Activated CD4-positive, alpha-beta memory T cell treated with anti-CD3 and anti-CD28 coated beads, Interleukin-2, amount 10 ng/mL, durations not matched to agents 7 days and 5 days (primary cell): ENCODE measurements at regions not wholly inside any gene's neighbourhood (a gene's known extent, or its start where the extent isn't known, plus 50 kb on each side); places are given as distances from the start of the nearest gene placed in this dataset.

ENCODE experiments used
- CTCF ChIA-PET: fragments of 350-600 bp; sonication (Branson Sonifier 250); formaldehyde crosslinking; loops from one replicate; lab custom pipeline; 2021; ENCODE audit warnings: antibody characterized with exemption, inconsistent platforms; lab: Charles Lee
- POLR2A ChIA-PET: fragments of 350-600 bp; sonication (Branson Sonifier 250); formaldehyde crosslinking; loops from one replicate; lab custom pipeline; 2021; ENCODE audit warnings: antibody characterized with exemption; lab: Charles Lee
- DNase-seq: peaks from one replicate; pipeline ENCODE4 v3.0.0-alpha.2; 2020
- H3K27ac Mint-ChIP-seq: one replicate; pipeline ENCODE4 v1.8.0; 2021; ENCODE audit warnings: mild to moderate bottlenecking, mixed read lengths
- H3K27me3 Mint-ChIP-seq: one replicate; pipeline ENCODE4 v1.8.0; 2021; ENCODE audit warnings: mixed read lengths
- H3K36me3 Mint-ChIP-seq: one replicate; pipeline ENCODE4 v1.8.0; 2021; ENCODE audit warnings: low read depth, mixed read lengths
- H3K4me1 Mint-ChIP-seq: one replicate; pipeline ENCODE4 v1.8.0; 2021; ENCODE audit warnings: mixed read lengths
- H3K4me3 Mint-ChIP-seq: one replicate; pipeline ENCODE4 v1.8.0; 2021; ENCODE audit warnings: mild to moderate bottlenecking, mixed read lengths
- H3K9me3 Mint-ChIP-seq: one replicate; pipeline ENCODE4 v1.8.0; 2021; ENCODE audit warnings: mixed read lengths

DNA sequence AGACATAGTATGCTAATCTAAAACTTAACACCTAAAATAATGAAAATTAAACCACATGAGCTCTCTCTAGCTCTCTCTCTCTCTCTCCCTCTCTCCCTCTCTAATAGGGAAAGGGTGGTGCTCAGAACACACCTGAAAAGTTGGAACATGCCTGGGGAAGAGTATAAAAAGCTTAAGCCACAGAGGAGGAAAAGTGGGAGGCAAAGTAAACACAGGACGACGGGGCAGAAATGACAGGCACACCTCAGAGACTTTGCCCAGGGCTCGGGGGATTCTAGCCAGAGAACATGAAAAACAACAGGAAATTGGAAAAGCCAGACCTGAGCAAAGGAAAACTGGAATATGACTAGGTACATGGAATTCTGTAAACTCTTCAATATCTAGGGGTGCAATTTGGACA is 666.1 kb downstream of the BCL11A start:
- H3K4me3 Mint-ChIP-seq: no peak overlapping the region
- no peaks in the 10 kb centered on the region for H3K9me3 Mint-ChIP-seq
- peaks cover 7% of the 10 kb centered on the region for H3K4me1 Mint-ChIP-seq
- ChIA-PET POLR2A (no interaction called here), CTCF (no interaction called here)
- peaks cover 8% of the 10 kb centered on the region for H3K27me3 Mint-ChIP-seq
- H3K27ac Mint-ChIP-seq: no peak overlapping the region
- no peaks in the 10 kb centered on the region for H3K36me3 Mint-ChIP-seq
- no peak for DNase-seq

GRCh38 chr2:59886759-59887158 is 666.7 kb downstream of the BCL11A start:
- Mint-ChIP-seq H3K4me1 (peaks cover 7% of the 10 kb centered on the region), H3K36me3 (no peaks in the 10 kb centered on the region), H3K27me3 (peaks cover 8% of the 10 kb centered on the region), H3K9me3 (no peaks in the 10 kb centered on the region), H3K4me3 (no peak overlapping the region), H3K27ac (no peak overlapping the region)
- DNase-seq: no peak
- POLR2A ChIA-PET: no interaction called here
- CTCF ChIA-PET: no interaction called here

DNA sequence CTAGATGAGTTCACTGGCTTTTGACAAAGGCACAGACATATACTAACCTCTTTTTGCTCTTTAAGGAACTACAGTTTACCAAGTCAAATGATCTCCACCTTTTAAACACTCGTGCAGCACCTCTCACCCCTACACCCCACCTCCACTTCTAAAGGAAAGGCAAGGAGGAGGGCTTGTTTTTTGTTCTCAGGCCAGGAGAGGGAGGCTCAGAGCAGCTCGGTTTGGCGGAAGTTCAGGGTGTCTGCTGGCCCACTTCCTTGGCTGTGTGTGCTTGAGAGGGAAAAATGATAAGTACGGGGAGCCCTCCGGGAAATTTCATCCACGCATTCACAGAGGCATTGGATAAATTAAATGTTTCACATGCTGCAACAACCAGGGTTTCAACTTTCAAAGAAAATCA is 667.9 kb downstream of the BCL11A start:
- H3K27ac Mint-ChIP-seq: no peak overlapping the region
- POLR2A ChIA-PET: no interaction called here
- H3K27me3 Mint-ChIP-seq: peaks cover 8% of the 10 kb centered on the region
- H3K9me3 Mint-ChIP-seq: no peaks in the 10 kb centered on the region
- H3K36me3 Mint-ChIP-seq: no peaks in the 10 kb centered on the region
- no peak overlapping the region for H3K4me3 Mint-ChIP-seq
- CTCF ChIA-PET: no interaction called here
- peaks cover 7% of the 10 kb centered on the region for H3K4me1 Mint-ChIP-seq
- no peak for DNase-seq

DNA sequence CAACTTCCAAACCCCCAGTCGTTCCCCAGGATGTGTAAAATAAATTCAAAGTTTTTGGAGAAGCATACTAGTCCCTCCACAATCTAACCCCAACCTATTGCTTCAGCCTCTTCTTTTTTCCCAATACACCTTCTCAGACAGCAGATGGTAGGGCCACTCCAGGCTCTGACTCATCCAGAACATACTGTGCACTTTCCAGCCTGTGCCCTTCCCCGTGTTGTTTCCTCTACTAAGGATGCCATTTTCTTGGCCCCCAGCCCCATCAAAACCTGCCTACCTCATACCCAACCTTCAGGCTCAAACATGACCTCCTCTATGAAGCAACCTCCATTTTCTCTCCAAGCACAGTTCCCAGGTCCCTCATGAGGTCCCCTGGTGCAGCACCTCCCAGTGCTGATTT is 669.3 kb downstream of the BCL11A start:
- Mint-ChIP-seq H3K27ac (no peak overlapping the region), H3K4me1 (peaks cover 7% of the 10 kb centered on the region)
- POLR2A ChIA-PET: no interaction called here

GRCh38 chr2:59882822-59883221 is 670.6 kb downstream of the BCL11A start:
- CTCF ChIA-PET: no interaction called here
- no peak for DNase-seq
- Mint-ChIP-seq H3K36me3 (no peaks in the 10 kb centered on the region), H3K4me1 (peaks cover 5% of the 10 kb centered on the region), H3K9me3 (no peaks in the 10 kb centered on the region), H3K27ac (no peak overlapping the region), H3K27me3 (peaks cover 6% of the 10 kb centered on the region), H3K4me3 (no peak overlapping the region)
- POLR2A ChIA-PET: no interaction called here

More for the DNA sequence above, 669.3 kb downstream of the BCL11A start:
- Mint-ChIP-seq H3K27me3 (peaks cover 8% of the 10 kb centered on the region), H3K9me3 (no peaks in the 10 kb centered on the region), H3K36me3 (no peaks in the 10 kb centered on the region), H3K4me3 (no peak overlapping the region)
- no peak for DNase-seq
- CTCF ChIA-PET: no interaction called here

DNA sequence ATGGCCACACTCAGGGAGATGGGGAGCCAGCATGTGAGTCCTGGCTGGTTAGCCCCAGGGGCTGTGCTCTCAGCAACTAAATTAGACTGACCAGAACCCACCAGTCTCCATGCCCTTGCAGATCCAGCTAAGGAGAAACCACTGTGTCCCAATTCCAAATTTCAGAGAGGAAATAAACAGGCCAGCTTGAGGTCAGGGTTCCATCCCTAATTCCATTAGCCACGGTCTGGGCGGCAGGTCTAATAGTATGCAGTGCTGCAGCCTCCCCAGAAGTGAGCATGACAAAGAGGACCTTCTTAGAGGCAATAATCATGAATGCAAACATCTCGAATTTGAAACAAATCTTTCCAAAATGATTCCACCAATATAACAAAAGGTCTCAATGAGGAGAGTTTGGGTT is 671.2 kb downstream of the BCL11A start:
- ChIA-PET CTCF (no interaction called here), POLR2A (no interaction called here)
- peaks cover under 1% of the 10 kb centered on the region for H3K27me3 Mint-ChIP-seq
- H3K4me3 Mint-ChIP-seq: no peak overlapping the region
- no peak for DNase-seq
- no peak overlapping the region for H3K27ac Mint-ChIP-seq
- H3K4me1 Mint-ChIP-seq: peaks cover under 1% of the 10 kb centered on the region
- H3K36me3 Mint-ChIP-seq: no peaks in the 10 kb centered on the region
- no peaks in the 10 kb centered on the region for H3K9me3 Mint-ChIP-seq

GRCh38 chr2:59881218-59881617 is 672.2 kb downstream of the BCL11A start:
- no peak for DNase-seq
- no peaks in the 10 kb centered on the region for H3K4me1 Mint-ChIP-seq
- ChIA-PET POLR2A (no interaction called here), CTCF (no interaction called here)
- no peaks in the 10 kb centered on the region for H3K9me3 Mint-ChIP-seq
- no peaks in the 10 kb centered on the region for H3K27me3 Mint-ChIP-seq
- H3K27ac Mint-ChIP-seq: no peak overlapping the region
- H3K4me3 Mint-ChIP-seq: no peak overlapping the region
- no peaks in the 10 kb centered on the region for H3K36me3 Mint-ChIP-seq

DNA sequence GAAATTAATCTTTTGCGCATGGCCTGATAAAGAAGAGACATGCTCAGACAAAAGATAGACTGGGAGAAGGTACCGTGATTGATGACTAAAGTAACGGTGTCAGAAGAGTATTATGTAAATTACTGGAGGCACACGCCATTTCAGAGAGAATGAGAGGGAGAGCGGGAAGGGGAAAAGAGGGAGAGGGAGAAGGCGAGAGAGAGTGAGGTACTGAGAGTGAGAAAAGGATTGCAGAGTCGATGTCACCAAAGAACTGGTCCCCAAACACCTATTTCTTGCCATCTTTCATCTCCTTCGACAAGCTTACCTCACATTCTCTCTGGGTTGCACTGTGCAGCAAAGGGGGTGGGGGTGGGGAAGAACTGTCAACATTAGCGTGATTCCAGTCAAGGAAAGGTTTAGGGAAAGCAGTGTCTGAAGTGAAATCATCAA is 673.7 kb downstream of the BCL11A start:
- no peak for DNase-seq
- ChIA-PET POLR2A (no interaction called here), CTCF (no interaction called here)
- Mint-ChIP-seq H3K4me3 (no peak overlapping the region), H3K4me1 (no peaks in the 10 kb centered on the region), H3K27ac (no peak overlapping the region), H3K36me3 (no peaks in the 10 kb centered on the region), H3K27me3 (no peaks in the 10 kb centered on the region), H3K9me3 (no peaks in the 10 kb centered on the region)

DNA sequence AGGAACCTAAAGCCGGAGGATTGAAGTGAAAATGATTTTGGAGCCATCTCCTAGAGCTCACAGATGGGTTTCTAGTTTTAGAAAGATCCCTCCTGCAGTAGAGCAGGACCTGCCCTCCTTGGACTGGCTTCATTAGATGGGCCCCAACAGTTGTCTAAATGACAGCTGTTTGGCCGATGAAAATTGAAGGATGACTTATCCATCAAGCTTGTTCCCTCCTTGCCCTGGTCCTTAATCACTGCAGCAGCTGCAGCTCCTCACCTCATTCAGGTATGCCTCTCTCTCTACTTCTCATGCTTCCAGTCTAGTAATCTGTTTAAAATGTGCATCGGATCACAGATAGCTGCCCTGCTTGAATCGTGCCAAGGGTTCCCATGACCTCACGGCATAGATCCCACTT is 677.6 kb downstream of the BCL11A start:
- Mint-ChIP-seq H3K4me1 (no peaks in the 10 kb centered on the region), H3K36me3 (no peaks in the 10 kb centered on the region), H3K27me3 (no peaks in the 10 kb centered on the region), H3K27ac (no peak overlapping the region), H3K4me3 (no peak overlapping the region), H3K9me3 (no peaks in the 10 kb centered on the region)
- CTCF ChIA-PET: no interaction called here
- POLR2A ChIA-PET: no interaction called here
- DNase-seq: no peak

DNA sequence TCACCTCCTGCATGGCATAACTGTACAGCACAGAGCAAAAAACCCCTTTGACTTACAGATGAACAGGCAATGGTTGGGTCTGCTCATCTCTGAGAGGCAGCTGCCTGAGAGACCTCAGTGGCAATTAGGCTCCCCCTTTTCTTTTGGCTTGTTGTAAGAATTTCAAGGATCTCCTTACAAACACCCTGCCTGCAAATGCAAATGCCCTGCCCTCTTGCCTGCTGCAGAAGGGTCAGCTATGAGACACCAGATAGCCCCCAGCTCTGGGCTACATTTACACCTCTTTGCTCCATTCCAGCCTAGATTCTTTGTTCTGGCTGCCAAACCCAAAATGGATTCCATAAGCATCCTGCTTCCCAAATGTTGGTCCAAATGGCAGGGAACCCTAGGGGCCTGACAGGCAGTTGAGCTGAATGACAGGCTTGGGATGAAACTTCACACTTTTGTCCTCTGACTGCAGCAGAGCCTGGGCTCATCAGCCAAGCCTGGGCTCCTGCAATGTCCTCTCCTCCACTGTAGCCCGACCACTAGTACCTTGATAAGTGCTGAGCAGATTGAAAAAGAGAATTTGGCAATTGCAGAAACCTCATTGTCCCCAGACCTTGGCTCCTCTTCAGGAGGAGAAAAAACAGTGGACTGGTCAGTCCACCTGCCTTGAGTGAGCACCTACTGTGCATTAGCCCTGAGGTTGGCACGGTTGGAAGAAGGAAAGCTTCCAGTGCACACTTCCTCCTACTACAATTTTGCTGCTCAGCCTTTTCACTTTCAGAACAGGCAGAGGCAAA is 678.3 kb downstream of the BCL11A start:
- Mint-ChIP-seq H3K4me3 (no peak overlapping the region), H3K27me3 (no peaks in the 10 kb centered on the region), H3K27ac (no peak overlapping the region), H3K9me3 (no peaks in the 10 kb centered on the region), H3K36me3 (no peaks in the 10 kb centered on the region), H3K4me1 (no peaks in the 10 kb centered on the region)
- CTCF ChIA-PET: no interaction called here
- DNase-seq: no peak
- POLR2A ChIA-PET: no interaction called here

GRCh38 chr2:59874361-59874760 is 679.1 kb downstream of the BCL11A start:
- Mint-ChIP-seq H3K27ac (no peak overlapping the region), H3K27me3 (no peaks in the 10 kb centered on the region), H3K9me3 (no peaks in the 10 kb centered on the region), H3K36me3 (no peaks in the 10 kb centered on the region), H3K4me3 (no peak overlapping the region), H3K4me1 (no peaks in the 10 kb centered on the region)
- ChIA-PET POLR2A (no interaction called here), CTCF (no interaction called here)
- no peak for DNase-seq

- CTCF ChIA-PET: no interaction called here
- no peaks in the 10 kb centered on the region for H3K36me3 Mint-ChIP-seq
- DNase-seq: no peak
- POLR2A ChIA-PET: no interaction called here
- no peaks in the 10 kb centered on the region for H3K4me1 Mint-ChIP-seq
- H3K9me3 Mint-ChIP-seq: no peaks in the 10 kb centered on the region
- no peak overlapping the region for H3K4me3 Mint-ChIP-seq
- no peak overlapping the region for H3K27ac Mint-ChIP-seq
- H3K27me3 Mint-ChIP-seq: no peaks in the 10 kb centered on the region
These were observed 681.6 kb downstream of the BCL11A start for GRCh38 chr2:59871830-59872229.

DNA sequence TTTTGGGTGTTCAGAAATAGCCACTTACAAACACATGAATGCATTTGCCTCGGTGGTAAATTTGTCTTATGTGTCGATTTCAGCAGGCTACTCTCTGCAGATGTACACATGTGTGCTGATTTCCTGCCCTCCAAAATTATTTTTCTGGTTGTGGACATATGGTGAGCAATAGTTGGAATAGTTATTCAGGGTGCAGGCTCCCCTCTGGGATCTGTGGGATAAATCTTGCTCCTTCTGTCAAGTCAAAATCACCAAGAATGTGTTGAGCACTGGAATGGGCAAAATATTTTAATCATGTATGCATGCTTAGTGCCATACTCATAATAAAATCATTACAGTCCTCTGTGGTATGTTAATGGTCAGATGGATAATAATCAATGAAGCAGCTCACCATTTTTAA is 684.5 kb downstream of the BCL11A start:
- Mint-ChIP-seq H3K4me3 (no peak overlapping the region), H3K27me3 (no peaks in the 10 kb centered on the region), H3K9me3 (no peaks in the 10 kb centered on the region), H3K4me1 (no peaks in the 10 kb centered on the region), H3K27ac (no peak overlapping the region), H3K36me3 (no peaks in the 10 kb centered on the region)
- DNase-seq: no peak
- ChIA-PET CTCF (no interaction called here), POLR2A (no interaction called here)

GRCh38 chr2:59866436-59866835 is 687.0 kb downstream of the BCL11A start:
- Mint-ChIP-seq H3K4me1 (no peaks in the 10 kb centered on the region), H3K36me3 (no peaks in the 10 kb centered on the region), H3K9me3 (peaks cover 9% of the 10 kb centered on the region), H3K4me3 (no peak overlapping the region), H3K27ac (no peak overlapping the region), H3K27me3 (no peaks in the 10 kb centered on the region)
- DNase-seq: no peak
- POLR2A ChIA-PET: interaction anchor here (0.6 kb wide), 1 partner anchor 9 kb away, joined by 3 read pairs; no protein-coding TSS in a partner anchor
- CTCF ChIA-PET: no interaction called here
